Tibial artery (tissue), 4 donors: ENCODE measurements at regions not wholly inside any gene's neighbourhood (a gene's known extent, or its start where the extent isn't known, plus 50 kb on each side); places are given as distances from the start of the nearest gene placed in this dataset.

ENCODE experiments used
- DNase-seq, 2 donors: peaks; one replicate each; pipeline ENCODE4 v3.0.0-alpha.2; 2019
- H3K27ac ChIP-seq, 2 donors: fragments of 200-600 bp; sonication (generic) in 1 of 2; 1 replicate in 1 of 2; 2 replicates in 1 of 2; pipeline ENCODE4 v1.5.1; 2018 to 2019; ENCODE audit warnings: mild to moderate bottlenecking in 1 of 2
- H3K27me3 ChIP-seq, 2 donors: fragments of 200-600 bp; sonication (generic) in 1 of 2; one replicate each; pipeline versions ENCODE4 v1.5.1 to v1.6.0; 2016 to 2019
- H3K36me3 ChIP-seq, 3 donors: fragments of 200-600 bp; sonication (generic) in 2 of 3; one replicate each; pipeline ENCODE4 v1.5.1; 2016 to 2019; ENCODE audit warnings: mild to moderate bottlenecking in 2 of 3
- H3K4me1 ChIP-seq, 4 donors: fragments of 200-600 bp; sonication (generic) in 2 of 4; 1 replicate in 3 of 4; 2 replicates in 1 of 4; pipeline ENCODE4 v1.5.1; 2016 to 2019
- H3K4me3 ChIP-seq, 2 donors: fragments of 200-600 bp; sonication (generic) in 1 of 2; 1 replicate in 1 of 2; 2 replicates in 1 of 2; pipeline ENCODE4 v1.5.1; 2018 to 2019; ENCODE audit warnings: mild to moderate bottlenecking in 2 of 2
- H3K9me3 ChIP-seq, 3 donors: fragments of 200-600 bp; sonication (generic) in 1 of 3; one replicate each; pipeline ENCODE4 v1.5.1; 2016 to 2019
- CTCF ChIP-seq, 2 experiments: fragments of 200-600 bp in 1 of 2; fragments of 450-650 bp in 1 of 2; IDR thresholded peaks; one replicate each; pipeline ENCODE4 v1.5.1; 2017 to 2019; ENCODE audit warnings: antibody characterized with exemption in 2 of 2, mild to moderate bottlenecking in 1 of 2, moderate library complexity in 1 of 2
- intact Hi-C: fragments of 100-400 bp; cut with DNase I; formaldehyde crosslinking; loops from one replicate; pipeline ENCODE4 v1.15.0; 2023; ENCODE audit warnings: low total_unique reads

- H3K9me3 ChIP-seq = no peaks in the 10 kb centered on the region
- H3K4me3 ChIP-seq = no peak overlapping the region
- intact Hi-C loops = no loop called here
- no peaks in the 10 kb centered on the region for H3K36me3 ChIP-seq
- no peaks in the 10 kb centered on the region for H3K27me3 ChIP-seq
- DNase-seq = no peak
- H3K27ac ChIP-seq = no peak overlapping the region
- no peaks in the 10 kb centered on the region for H3K4me1 ChIP-seq
- no peak for TF ChIP-seq CTCF (IDR thresholded peaks at IDR 0.05)
Observed at GRCh38 chr1:232696466-232696865, 66.5 kb upstream of the SIPA1L2 start.

GRCh38 chr1:232697187-232697822 lies 67.4 kb upstream of the SIPA1L2 start:
- Histone ChIP-seq H3K4me1 (no peaks in the 10 kb centered on the region), H3K36me3 (no peaks in the 10 kb centered on the region), H3K9me3 (no peaks in the 10 kb centered on the region), H3K4me3 (no peak overlapping the region), H3K27ac (no peak overlapping the region), H3K27me3 (no peaks in the 10 kb centered on the region)
- no peak for TF ChIP-seq CTCF (IDR thresholded peaks at IDR 0.05)
- intact Hi-C loops = no loop called here
- DNase-seq = no peak

- Histone ChIP-seq H3K4me1 (no peaks in the 10 kb centered on the region), H3K4me3 (no peak overlapping the region), H3K27me3 (no peaks in the 10 kb centered on the region), H3K9me3 (no peaks in the 10 kb centered on the region), H3K27ac (no peak overlapping the region), H3K36me3 (no peaks in the 10 kb centered on the region)
- intact Hi-C loops = no loop called here
- no peak for DNase-seq
- TF ChIP-seq CTCF (IDR thresholded peaks at IDR 0.05) = no peak
Observed at GRCh38 chr1:232699814-232700213, 69.9 kb upstream of the SIPA1L2 start.

- no peaks in the 10 kb centered on the region for H3K36me3 ChIP-seq
- no peaks in the 10 kb centered on the region for H3K9me3 ChIP-seq
- H3K27ac ChIP-seq = no peak overlapping the region
- intact Hi-C loops = no loop called here
- TF ChIP-seq CTCF (IDR thresholded peaks at IDR 0.05) = no peak
- no peak for DNase-seq
- H3K27me3 ChIP-seq = no peaks in the 10 kb centered on the region
- H3K4me1 ChIP-seq = no peaks in the 10 kb centered on the region
- H3K4me3 ChIP-seq = no peak overlapping the region
Observed at GRCh38 chr1:232702911-232703310, 73.0 kb upstream of the SIPA1L2 start.

- no peaks in the 10 kb centered on the region for H3K4me1 ChIP-seq
- no peak overlapping the region for H3K27ac ChIP-seq
- no peaks in the 10 kb centered on the region for H3K27me3 ChIP-seq
- no peak for DNase-seq
- no peak for TF ChIP-seq CTCF (IDR thresholded peaks at IDR 0.05)
- intact Hi-C loops = no loop called here
- no peaks in the 10 kb centered on the region for H3K36me3 ChIP-seq
- H3K9me3 ChIP-seq = no peaks in the 10 kb centered on the region
- H3K4me3 ChIP-seq = no peak overlapping the region
Observed at GRCh38 chr1:232704256-232704655, 74.3 kb upstream of the SIPA1L2 start.
